NCI-H345 treated with DMSO at 0.1 percent for 48 hours (cell line): ENCODE measurements at regions not wholly inside any gene's neighbourhood (a gene's known extent, or its start where the extent isn't known, plus 50 kb on each side); places are given as distances from the start of the nearest gene placed in this dataset.
"Not testable (repeated sequence)": the region's sequence is repeated elsewhere in the genome, so short reads cannot be mapped to it uniquely, and the experiment has no call there.

Experiments
- DNase-seq: peaks from one replicate; lab custom pipeline; 2025; ENCODE audit not compliant: unreplicated experiment; lab: John Stamatoyannopoulos, UW

DNA sequence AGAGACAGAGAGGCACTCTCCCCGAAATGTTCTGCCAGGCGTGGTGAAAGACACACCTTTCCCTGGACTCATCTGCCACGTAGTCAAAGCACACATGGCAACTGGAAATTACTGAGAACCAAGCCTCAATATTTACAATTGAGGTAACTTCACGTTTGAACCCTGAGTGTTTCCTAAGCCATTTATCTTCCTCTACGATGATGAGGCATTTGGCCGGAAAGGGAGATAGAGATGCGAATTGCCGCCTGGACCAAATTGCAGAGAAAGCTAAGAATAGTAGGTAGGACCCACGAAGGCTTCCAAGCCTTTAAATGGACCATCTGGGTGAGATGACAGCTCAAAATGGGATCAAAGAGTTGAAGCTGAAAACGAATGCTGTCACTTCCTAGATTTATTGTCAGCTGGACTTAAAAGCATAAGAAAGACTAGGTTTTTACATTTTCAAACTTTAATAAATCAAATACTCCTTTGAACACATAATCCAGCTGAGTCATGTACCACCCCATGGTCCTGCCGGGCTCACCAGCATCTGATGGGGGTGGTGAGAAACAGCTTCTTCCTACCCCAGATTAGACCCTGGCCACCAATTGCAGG lies 135.6 kb upstream of the LYZL2 start:
- no peak for DNase-seq

DNA sequence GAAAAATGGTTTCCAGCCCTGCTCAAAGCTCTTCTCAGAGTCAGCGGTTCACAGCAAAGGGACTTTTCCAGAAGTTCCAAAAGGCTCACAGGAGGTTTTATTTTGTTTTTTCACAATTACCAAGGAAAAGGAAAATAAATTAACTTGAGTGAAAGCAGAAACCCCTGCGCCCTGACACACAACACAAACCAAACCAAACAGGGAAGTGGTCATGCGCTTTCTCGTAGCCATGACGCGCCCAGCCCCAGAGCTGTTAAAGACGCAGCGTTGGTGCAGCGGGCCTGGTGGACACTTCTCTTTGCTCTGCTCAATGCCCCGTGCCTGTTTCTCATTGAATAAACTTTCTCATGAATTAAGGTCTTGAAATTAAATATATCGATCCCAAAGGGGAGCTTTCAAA lies 134.4 kb upstream of the LYZL2 start:
- DNase-seq, result no peak

DNA sequence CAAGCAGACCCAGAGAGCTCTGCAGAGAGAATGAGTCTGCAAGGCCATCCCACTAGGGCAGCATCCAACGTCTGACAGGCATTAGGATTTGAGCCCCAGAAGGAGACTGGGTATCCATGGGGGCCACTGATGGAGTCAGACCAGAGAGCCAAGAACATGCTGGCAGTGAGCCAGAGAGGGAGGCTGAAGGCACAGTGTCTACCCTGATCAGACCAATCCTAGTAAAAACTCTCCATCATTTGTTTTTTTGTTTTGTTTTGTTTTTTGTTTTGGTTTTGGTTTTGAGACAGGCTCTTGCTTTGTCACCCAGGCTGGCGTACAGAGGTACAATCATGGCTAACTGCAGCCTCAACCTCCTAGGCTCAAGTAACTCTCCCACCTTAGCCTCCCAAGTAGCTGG lies 133.1 kb upstream of the LYZL2 start:
- DNase-seq, result no peak

DNA sequence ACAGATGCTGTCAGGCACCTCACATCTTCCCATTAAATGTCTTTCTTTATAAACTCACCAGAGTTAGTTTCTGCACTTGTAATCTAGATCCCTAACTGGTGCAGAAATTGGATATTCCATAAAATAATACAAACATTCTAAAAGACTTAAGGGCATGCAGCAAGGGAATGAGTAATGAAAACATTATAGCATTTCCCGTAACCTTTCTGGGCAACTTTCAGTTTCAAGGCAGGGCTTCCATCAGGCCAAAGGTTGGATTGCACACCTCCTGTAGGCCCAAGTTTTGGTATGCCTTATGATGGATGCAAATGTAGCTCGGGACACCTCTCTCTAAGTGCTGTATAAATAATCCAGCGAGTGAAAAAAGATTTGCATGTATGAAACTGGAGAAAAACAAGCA lies 129.9 kb upstream of the LYZL2 start:
- DNase-seq, result no peak

DNA sequence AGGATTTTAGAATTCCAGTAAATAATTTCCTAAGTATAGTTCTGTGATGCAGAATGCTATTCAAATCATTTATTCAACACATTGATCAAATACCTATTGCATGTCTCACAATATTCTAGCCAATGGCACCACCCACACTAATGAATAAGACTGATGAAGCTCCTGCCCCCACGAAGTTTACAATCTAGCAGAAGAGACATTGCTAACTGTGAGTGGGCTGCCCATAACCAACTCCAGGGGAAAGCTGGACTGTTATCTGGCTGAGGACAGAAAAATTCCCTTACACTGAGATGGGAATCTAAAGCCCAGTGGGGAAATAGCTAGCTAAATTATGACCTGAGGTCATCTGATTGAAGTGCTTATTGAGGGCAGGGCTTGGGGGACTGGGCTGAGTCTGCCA lies 128.8 kb upstream of the LYZL2 start:
- DNase-seq, result no peak

DNA sequence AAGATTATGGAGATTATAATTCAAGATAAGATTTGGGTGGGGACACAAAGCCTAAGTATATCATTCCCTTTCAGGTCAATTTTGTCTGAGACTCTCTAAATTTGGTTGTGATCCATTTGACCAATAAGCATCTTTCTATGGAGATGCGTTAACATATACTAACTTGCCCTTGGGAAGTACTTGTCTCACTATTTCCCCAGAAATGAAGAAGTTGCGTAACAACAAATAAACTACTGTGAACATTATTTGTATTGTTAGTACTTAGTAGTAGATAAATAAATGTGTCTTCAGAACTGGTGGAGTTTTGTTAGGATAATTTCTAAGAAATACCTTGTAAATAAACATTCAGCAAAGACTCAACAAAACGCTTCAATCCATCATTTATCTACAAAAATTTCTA lies 127.3 kb upstream of the LYZL2 start:
- no peak for DNase-seq

DNA sequence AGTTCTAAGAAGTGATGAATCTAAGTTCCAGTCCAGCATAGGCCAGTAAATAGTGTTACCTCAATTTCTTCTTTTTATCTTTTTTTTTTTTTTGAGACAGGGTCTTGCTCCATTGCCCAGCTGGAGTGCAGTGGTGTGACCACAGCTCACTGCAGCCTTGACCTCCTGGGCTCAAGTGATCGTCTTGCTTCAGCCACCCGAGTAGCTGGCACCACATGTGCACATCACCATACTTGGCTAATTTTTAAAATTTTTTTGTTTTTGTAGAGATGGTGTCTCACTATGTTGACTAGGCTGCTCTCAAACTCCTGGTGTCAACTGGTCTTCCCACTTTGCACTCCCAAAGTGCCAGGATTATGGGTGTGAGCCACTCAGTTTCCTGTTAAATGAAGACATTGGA lies 126.6 kb upstream of the LYZL2 start:
- DNase-seq, result no peak

DNA sequence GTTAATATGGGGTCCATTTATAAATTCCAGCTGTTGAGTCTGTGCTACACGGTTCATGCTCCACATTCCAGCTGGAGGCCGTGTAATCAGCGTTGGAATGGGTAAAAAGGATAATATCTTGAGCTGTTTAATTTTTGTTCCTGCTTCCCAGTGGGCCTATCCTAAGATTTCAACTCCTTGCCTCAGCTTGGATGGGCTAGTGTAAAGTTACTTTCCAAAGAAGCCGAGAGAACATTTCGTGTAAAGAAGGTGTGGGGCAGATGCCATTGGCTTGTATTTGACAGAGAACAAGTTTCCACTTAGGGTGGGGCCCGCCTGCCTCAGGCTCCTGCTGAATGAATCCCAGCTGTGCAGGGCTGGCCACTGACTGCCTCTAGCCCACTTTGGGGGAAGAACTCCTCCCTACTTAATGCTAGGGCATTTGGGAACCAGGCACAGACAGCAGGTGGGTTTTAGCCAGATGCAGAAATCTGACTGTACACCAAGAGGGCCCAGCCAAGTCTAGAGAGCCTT lies 125.9 kb upstream of the LYZL2 start:
- DNase-seq, result no peak

DNA sequence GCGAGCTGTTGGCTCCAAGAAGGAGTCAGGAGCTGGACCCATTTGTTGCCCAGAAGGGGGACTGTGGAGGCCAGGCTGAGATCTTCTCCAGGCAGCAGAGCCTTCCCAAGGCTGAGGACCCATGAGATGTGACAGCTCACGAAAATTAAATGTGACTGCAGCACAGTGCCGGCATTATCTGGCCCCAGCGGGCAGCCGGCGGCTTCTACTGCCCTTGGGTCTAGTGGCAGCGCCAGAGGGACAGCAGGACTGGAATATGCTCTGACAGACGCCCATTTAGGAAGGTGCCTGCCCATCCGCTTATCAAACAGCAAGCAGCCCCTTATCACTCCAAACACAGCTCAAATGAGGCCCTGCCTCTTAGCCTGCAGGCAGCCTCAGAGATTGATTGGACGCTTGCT lies 122.9 kb upstream of the LYZL2 start:
- DNase-seq, result no peak

DNA sequence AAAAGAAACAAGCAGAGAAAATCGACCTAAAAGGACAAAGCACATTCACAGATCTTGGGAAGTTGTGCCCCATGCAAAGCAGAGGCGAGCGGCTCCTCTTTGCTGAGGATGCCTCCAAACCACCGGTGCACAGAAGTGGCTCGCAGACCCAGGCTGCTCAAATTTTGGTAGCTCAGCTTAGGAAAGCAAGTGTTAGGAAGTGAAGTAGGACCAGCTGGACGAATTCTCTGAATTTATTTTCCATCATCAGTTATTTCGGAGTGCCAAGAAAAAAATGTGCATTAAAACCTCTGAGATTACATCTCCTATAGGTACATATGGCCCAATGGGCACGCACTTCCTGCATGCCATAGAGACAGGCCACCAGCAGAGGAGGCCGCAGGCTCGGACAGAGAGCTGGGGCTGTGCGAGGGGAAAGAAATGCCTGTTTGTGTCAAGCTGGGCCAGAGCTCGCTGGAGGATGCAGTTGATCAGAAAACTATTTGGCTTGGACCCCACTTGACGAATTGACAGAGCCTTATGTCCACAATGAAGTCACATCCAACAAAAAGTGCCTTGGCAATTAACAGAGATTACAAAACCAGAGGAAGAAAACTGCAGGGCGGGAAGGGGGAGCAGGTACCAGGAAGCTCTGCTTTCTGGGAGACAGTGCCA lies 122.3 kb upstream of the LYZL2 start:
- DNase-seq, result peak; percentile 5

DNA sequence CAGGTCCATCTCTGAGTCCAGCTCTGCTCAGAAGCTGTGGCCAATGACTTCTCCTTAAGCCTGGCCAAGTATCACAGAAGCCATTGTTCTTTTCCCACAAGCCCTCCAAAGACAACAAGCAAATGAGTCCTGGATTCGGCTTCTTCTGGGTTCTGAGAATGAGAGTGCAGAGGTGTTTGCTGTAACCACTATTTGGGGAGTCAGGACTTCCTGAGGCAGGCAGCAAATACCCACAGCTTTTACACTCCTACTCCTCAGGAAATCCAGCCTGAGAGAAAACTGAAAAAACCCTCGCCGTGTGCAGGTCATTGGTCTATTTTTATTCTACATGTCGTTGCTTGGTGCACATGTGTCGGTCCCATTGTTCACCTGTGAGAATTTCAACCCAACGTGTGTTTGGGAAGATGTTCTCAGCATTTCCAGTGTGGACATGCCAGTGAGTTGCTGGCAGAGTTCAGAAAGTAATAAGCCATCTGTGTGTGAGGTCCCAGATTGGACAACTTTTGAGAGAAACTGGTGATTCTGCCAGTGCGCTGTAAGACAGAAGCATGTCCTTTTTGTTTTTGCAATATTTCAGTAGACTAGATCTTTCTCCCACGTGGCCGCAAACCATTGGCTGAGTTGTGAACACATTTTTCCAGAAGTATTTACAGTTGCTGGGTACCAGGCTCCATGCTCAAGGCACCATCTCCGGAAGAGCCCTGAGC lies 121.6 kb upstream of the LYZL2 start:
- DNase-seq, result no peak

DNA sequence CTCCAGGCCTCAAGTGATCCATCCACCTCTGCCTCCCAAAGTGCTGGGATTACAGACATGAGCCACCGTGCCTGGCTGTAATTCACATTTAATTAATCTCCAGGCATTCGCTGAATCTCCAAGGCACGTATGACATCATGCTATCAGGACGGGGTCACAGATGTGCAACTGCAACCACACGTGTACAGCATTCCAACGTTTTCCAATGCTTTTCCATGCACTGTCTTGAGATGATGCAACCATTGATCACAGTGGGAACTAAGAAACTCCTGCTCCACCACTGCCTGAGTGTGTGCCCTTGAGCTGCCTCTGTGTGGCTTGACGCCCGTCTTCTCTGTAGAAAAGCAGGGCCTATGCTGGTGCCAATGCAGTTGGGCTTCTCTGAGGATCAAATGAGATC lies 119.8 kb upstream of the LYZL2 start:
- DNase-seq, result no peak

DNA sequence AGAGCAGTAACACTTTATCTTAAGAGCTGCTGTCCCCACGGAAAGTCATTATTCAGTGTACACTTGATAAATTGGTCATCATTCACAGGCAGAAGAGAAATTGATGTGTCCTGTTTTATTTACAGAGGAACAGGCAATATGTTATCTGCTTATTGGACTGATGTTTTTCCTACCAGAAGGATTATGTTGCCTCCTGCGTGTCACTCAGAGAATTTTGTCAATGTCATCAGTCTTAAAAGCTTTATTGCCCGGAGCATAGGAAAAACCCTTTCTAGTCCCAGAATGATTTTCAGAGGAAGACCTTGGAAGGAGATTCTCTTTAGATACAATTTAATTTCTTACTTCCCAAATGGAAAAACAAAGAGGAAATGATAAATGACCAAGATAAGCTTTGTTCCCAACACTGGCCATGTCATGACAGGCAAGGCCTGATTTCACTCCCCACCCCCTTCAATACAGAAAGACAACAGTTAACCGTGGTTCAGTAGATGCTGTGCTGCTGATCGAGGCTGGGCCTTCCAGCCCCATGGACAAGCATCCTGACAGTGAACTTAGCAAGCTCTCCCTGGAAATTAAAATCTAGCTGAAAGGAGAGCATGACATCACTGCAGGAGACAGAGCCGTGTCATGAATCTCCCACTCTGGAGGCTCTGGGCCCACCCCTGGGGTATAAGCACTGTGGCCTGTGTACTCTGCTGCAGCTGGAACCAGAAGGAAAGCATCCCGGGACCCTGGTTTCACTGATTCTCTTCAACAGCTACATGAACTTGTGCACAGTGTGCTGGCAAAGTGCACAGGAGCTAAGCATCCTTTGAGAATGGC lies 118.8 kb upstream of the LYZL2 start:
- DNase-seq, result no peak

DNA sequence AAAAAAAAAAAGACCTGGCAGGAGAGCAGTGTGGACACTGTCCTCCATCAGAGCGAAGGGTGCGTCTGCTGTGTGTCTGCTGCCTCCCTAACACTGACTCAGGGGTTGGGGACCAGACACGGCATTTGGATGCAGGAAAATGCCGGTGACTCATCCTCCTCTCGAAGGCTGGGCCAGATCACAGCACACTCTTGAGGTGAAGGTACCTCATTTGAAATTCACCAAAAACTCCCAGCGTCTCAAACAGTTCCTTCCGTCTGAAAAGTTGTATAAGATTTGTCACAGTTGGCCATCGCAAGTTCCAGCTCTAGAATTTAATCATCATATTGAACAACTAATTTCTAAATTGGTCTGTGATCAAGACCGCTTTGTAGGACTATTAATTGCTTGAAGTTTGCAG lies 118.1 kb upstream of the LYZL2 start:
- DNase-seq, result no peak

DNA sequence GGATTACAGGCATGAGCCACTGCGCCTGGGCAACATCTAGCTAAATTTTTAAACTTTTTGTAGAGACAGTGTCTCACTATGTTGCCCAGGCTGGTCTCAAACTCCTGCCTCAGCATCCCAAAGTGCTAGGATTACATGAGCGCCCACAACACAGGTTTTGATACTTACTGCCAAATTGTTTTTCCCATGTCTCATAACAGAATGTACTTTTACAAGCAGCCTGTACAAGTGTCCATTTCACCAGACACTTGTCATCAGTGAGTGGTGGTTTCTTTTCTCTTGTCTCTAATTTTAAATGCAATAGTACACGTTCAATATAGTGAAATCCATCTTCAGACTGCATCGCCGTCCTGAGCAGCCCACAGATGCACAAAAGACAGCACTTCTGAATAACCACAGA lies 116.4 kb upstream of the LYZL2 start:
- DNase-seq, result no peak

DNA sequence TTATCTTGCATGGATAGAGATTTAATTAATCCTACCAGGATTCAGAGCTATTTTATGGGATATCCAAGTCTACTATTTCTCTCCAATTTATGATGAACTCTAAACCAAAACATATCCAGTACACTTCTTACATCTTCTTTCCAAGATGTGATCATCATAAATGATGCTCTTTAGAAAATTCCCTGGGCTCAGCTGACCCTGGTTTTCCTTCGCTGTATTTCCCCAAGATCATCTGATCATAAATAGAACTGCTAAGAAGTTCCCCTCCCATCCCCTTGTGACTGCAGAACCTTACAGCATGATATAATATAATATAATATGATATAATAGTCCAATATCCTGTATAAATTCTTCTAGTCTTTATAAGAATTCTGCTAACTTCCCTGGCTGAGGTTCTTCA lies 114.6 kb upstream of the LYZL2 start:
- no peak for DNase-seq

DNA sequence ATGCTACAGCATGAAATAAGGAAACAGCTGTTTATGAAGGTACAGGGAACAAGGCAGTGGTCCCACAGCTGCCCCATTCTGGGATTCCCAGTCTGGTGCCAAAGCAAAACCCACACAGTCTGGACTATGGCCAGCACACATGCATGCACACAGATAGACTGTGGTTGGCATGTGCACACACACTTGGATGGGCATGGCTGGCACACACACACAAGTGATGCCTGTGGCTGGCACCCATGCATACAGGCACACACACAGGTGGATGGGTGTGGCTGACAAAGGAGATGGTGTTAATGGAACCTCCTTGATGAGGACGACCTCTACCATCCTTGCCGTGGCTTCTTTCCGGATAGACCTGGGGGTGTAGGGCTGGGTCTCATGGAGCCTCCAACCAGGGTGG lies 114.0 kb upstream of the LYZL2 start:
- no peak for DNase-seq

DNA sequence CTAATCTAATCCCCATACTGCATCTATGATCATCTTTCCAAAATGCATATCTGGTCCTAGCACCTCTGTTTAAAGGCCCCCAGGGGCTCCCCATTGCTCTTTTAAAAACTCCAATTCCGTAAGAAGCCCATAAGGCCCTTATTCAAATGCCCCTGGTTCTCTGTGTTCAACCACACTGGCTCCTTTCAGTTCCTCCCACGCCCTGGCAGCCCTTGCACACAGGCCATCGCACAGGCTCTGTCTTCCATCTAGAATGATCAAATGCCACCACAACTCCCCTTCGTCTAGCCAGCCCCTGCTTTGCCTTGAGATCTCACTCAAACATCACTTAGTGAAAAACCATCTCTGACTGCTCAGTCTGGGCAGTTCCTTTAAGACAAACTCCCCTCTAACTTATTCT lies 112.9 kb upstream of the LYZL2 start:
- no peak for DNase-seq

DNA sequence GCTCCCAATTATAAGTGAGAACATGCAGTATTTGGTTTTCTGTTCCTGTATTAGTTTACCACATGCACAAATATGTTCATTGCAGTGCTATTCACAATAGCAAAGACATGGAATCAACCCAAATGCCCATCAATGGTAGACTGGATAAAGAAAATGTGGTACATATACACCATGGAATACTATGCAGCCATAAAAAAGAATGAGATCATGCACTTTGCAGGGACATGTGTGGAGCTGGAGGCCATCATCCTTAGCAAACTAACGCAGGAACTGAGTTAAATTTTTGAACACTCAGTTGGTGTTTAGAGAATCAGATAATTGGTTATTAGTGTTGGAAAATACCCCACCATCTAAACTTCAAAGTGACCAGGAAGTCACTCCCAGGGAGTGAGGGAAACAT lies 111.2 kb upstream of the LYZL2 start:
- DNase-seq, result not testable (repeated sequence)

DNA sequence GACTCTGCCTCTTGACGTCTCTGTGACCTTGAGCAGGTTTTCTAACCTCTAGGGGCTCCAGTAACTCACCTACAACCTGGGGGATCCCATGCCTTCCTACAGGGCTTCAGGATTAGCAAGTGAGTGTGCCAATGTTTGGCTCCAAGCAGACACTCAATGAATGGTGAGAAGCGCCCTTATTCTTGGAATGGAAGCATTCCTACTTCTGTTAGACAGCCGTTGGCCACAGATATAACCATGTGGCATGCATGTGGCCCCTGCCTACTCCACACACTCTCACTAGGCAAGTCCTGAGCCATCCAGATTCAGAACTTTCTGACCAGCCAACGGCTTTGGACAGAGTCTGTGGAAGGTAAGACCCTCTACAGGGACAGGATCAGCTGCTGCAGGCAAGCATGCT lies 108.9 kb upstream of the LYZL2 start:
- DNase-seq, result no peak

DNA sequence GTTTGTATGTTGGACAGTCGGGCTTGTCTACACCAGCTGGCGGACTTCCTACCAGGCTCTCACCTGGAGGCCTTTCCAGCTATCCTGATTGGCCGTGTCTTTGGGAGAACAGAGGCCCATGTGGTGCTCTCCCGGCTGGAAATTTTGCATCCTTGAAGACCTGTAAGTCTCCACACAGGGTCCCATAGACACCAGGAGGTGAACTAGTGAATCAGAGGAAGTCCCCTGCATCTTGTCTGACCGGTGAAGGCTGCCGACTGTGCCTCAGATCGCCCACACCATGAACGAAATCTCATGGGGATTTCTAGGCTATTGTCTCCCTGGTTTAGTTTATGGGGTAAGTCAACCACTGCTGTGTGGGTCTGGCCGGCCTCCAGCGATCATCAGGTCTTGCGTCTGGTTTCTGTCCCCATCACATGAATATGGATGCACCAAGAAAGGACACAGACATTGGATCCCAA lies 108.4 kb upstream of the LYZL2 start:
- no peak for DNase-seq
